HG03442 (cell line): ENCODE measurements at regions not wholly inside any gene's neighbourhood (a gene's known extent, or its start where the extent isn't known, plus 50 kb on each side); places are given as distances from the start of the nearest gene placed in this dataset.
"Not testable (repeated sequence)": the region's sequence is repeated elsewhere in the genome, so short reads cannot be mapped to it uniquely, and the experiment has no call there.

Experiments used
- ATAC-seq: cut with Tn5 transposase; IDR thresholded peaks from one replicate; pipeline ENCODE4 v1.9.1; 2021; ENCODE audit warnings: mild to moderate bottlenecking, moderate library complexity; ENCODE audit not compliant: unreplicated experiment

DNA sequence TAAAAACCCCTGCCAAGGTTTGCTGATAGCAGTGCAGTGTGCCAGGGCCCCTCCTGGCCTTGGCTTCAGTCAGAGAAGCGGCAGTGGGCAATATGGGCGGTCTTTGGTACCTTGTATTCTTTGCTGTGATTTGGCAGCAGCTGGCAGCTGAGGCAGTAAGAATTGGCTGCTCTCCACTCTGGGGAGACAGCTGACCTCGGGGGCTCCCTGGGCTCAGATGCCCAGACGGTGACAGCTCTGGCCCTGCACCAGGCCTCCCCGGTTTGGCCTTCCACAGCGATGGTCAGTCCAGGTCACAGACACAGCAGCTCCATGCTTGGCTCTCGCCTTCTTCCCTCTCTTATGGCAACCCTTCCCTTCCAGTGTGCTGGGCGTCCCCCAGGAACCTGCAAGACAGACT, 330.9 kb downstream of the BCOR start:
- no peak for ATAC-seq

GRCh38 chrX:39767446-39767845, 330.3 kb downstream of the BCOR start:
- no peak for ATAC-seq

GRCh38 chrX:39769748-39770147, 328.0 kb downstream of the BCOR start:
- ATAC-seq = no peak

GRCh38 chrX:39771089-39771488, 326.7 kb downstream of the BCOR start:
- ATAC-seq = no peak

GRCh38 chrX:39772057-39772832, 325.5 kb downstream of the BCOR start:
- no peak for ATAC-seq

DNA sequence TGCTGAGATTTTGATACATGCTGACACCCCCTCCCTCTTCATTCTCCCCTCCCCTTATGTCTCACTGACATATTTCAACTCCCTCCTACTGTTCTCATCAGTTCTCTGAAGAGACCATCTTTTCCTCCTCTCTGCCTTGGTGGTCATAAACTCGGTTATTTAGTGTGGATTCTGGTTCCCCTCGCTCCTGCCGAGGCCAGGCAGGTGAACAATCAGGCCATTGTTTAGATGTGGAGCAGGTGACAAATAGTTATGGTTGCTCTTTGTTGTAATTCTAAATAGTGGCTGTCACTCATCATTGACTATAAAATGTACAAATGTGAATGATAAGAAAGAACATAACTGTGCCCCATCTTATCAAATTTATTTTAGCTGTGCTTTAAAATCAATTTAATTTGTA, 324.6 kb downstream of the BCOR start:
- ATAC-seq = no peak

DNA sequence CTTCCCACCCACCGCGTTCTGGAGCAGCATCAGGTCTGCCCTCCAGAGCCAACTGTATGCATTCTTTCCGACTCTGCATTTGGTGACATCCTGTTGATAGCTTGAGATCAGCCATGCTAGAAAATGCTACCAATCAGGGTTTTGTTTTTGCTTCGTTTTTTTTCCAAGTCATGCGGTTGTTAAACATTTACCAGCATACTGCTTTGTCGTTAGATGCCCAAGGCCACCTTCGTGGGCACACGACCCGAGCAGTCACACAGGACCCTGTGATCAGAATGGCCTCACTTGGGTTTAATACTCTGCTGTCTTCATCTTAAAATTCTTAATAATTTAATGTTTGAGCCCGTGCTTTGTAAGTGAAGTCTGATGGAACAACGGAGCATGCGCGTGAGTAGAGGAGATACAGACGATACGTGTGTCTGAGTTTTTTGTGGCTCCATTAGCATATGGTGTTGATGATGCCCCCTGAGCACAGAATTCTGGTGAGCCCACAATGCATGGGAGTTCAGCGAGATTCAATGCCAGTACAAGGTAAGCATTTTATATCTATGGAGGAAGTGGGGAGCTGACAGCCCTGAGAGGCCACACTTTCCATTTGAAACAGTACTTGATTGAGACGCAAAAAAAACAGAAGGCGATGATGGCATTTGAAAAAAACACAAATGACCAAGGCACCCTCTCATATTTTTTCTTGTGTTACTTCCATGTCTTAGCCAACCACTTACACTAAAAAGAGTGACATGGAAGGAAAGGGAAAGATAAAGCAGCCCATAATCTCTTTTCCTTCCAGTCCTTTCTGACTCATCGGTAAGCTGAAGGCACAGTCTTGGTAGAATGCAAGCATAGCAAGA, 323.6 kb downstream of the BCOR start:
- no peak for ATAC-seq

DNA sequence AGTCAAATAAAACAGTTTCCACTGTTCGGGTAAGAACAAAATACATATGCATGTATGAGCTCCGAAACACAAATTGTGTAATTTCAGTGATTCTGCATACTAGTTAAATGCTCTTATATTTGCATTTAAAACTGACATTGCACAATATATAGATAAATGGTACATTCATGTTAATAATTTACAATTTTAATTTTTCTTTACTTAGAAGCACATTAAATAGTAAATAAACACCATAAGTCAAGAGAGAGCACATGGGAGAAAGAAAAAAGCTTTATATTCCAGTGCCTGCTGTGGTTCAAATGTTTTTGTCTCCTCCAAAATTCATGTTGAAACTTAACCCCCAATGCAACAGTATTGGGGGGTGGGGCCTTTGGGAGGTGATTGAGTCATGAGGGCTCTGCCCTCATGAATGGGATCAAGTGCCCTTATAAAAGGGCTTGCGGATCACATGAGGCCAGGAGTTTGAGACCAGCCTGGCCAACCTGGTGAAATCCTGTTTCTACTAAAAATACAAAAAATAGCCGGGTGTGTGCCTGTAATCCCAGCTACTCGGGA, 322.9 kb downstream of the BCOR start:
- no peak for ATAC-seq

DNA sequence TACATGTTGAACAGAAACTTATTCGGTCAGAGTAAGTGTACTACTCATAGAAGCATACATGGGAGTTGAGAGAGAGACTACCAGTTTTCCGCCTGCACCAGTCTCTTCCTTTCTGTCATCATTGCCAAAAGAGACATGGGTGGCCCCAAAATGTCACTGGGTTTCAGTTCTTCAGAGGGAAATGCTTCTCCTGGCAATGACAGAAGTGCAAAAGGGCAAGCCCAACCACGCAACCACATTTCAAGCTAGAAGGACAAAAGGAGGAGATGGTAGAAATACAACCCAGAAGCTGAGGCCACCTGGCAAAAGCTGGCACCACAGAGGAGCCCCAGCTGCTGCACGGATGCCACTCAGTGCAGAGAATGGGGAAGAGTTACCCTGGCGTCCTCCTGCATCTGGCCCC, 320.1 kb downstream of the BCOR start:
- ATAC-seq = no peak

DNA sequence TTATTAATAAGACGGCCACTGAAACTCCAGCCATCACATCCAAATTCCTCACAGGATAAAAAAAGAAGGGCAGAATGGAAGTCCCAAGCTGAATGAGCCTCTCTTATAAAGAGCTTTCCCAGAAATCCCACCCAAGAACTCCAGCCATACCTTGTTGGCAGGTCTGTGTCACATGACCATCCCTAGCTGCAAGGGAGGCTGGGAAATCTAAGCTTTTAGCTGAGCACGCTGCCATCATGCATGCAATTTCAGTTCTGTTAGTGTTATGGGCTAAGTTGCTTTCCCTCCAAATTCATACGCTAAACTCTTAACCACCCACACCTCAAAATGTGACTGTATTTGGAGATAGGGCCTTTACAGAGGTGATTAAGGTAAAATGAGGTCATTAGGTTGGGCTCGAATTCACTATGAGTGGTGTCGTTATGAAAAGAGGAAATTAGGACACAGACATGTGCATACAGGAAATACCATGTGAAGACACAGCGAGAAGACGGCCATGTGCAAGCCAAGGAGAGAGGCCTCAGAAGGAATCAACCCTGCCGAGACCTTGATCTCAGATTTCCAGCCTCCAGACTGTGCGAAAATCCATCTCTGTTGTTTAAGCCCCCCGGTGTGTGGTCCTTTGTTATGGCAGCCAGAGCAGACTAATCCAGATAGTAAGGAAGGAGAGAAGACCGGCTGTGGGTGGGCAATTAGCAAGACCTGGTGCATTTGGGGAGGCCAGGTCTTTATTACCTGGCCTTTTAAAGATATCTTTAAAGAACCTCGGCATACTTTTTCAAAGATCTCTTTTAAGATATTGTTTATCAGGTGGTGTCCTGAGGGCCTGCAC, 317.6 kb downstream of the BCOR start:
- ATAC-seq = no peak

DNA sequence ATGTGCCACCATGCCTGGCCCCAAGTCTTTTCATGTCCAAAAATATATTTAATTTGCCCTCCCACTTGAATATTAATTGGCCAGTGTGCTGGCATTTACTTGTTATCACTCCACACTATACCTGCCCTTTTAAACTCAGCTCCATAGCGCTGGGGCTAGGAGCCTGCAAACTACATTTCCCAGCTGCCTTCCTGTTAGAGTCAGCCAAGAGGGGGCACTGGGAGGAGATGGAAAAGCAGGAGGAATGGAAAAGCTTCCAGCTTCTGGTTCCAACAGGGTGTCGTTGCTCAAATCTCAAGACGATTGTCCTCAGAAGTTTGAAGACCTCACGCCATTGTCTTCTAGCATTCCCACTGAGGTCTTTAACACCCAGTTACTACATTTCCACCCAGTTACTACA, 315.5 kb downstream of the BCOR start:
- ATAC-seq = no peak

DNA sequence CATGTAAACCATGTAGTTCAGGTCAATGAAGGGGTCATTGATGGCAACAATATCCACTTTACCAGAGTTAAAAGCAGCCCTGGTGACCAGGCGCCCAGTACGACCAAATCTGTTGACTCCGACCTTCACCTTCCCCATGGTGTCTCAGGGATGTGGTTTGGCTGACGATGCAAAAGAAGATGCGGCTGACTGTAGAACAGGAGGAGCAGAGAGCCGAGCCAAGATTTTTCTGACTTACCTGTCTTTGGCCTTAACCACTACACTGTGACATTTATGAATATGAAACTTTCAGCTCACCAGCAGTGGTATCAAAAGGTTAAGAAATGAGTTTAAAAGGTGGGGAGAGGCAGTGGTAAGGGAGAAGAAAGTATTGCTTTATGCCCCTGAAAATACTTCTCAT, 309.8 kb downstream of the BCOR start:
- ATAC-seq = no peak

- ATAC-seq = no peak
Observed at GRCh38 chrX:39788521-39788920, 309.2 kb downstream of the BCOR start.

DNA sequence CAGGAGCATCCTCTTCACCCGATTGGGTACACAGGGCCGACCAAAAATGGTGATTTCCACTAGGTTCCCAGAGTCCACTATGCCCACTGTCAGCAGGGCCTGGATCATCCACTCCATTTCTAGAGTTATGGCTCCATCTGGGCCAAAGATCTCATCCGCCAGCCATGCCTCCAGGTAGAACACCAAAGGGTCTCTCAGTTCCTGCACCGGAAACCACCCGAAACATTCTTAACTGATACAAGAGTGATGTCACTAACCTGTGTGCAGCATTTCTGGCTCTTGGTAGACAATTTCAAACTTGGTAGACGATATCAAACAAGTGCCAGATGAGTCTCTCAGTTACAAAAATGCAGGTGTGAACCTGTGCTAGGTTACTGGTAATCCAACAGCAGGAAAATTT, 306.1 kb downstream of the BCOR start:
- no peak for ATAC-seq

GRCh38 chrX:39795605-39796004, 302.2 kb downstream of the BCOR start:
- no peak for ATAC-seq

DNA sequence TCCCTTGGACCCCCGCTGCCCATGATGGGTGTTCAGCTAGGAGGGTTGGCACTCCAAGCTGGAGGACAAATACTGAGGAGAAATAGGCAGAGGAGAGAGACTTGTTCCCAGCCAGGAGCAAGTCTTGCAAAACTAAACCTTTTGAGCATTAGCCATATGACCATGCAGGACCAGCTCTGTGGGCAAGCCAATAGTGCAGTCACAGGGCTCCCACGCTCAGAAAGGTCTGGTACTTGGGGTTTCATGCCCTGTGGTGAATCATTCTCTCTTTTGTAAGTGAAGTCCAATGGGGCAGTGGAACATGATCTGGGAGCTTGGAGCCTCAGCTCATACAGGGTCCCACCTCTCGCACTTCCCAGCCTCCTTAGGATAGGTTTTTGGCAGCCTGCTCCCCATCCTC, 300.9 kb downstream of the BCOR start:
- no peak for ATAC-seq

GRCh38 chrX:39798488-39798887, 299.3 kb downstream of the BCOR start:
- not testable (repeated sequence) for ATAC-seq

DNA sequence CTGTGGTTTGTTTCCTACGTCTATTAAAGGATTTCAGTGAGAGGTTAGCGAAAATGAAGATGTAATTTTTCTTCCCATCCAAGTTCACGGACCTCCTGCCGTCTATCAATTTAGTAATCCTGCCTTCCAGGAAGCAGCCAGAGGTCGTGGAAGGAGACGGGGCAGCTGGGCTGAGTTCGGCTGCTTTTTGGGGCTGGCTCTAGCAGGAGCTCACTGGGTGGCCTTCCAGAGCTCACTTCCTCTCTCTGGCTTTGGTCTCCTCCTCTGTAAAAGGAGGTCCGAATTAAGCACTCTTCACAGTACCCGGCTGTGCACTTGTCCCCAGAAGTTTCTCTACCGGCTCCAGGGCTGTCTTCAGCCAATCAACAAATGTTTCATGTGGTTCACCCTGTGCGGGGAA, 295.4 kb downstream of the BCOR start:
- no peak for ATAC-seq

GRCh38 chrX:39802908-39803307, 294.9 kb downstream of the BCOR start:
- no peak for ATAC-seq

GRCh38 chrX:39805022-39805421, 292.7 kb downstream of the BCOR start:
- no peak for ATAC-seq

- no peak for ATAC-seq
Observed at GRCh38 chrX:39805825-39806224, 291.9 kb downstream of the BCOR start.
